Panc1 (cell line): ENCODE measurements at regions not wholly inside any gene's neighbourhood (a gene's known extent, or its start where the extent isn't known, plus 50 kb on each side); places are given as distances from the start of the nearest gene placed in this dataset.
A peak's percentile ranks its signal among the peaks of the same experiment; 100 is the strongest.

Experiments
- ATAC-seq: fragments of 200-7000 bp; cut with Tn5 transposase; 2 replicates; pipeline ENCODE4 v1.9.1; 2020; ENCODE audit warnings: mild to moderate bottlenecking, moderate library complexity
- BruUV-seq: library from RNA; stranded (reverse); fragments of 400-500 nt; replicated peaks from 2 replicates; lab custom pipeline; 2021; lab: Mats Ljungman, UMichigan
- CTCF ChIA-PET: fragments of 300-600 bp; sonication (Branson Sonifier 250); formaldehyde crosslinking; loops from one replicate; lab custom pipeline; 2022; ENCODE audit warnings: antibody characterized with exemption; lab: Charles Lee
- POLR2A ChIA-PET: fragments of 300-600 bp; sonication (Branson Sonifier 250); formaldehyde crosslinking; loops from one replicate; lab custom pipeline; 2022; ENCODE audit warnings: antibody characterized with exemption; lab: Charles Lee
- DNase-seq: peaks from one replicate; pipeline ENCODE4 v3.0.0-alpha.2; 2010; ENCODE audit warnings: low read depth, low spot score
- H3K27ac ChIP-seq: 2 replicates; pipeline ENCODE4 v1.5.1; 2011; ENCODE audit warnings: mild to moderate bottlenecking, low read length, inconsistent platforms
- H3K27me3 ChIP-seq: fragments of 200-500 bp; sonication (Bioruptor generic); 2 replicates; pipeline ENCODE4 v1.6.0; 2014; ENCODE audit warnings: low read length, inconsistent platforms; ENCODE audit not compliant: control insufficient read depth, insufficient read depth
- H3K36me3 ChIP-seq: fragments of 200-500 bp; sonication (Bioruptor generic); 2 replicates; pipeline ENCODE4 v1.5.1; 2014; ENCODE audit warnings: inconsistent platforms, mild to moderate bottlenecking, low read length, moderate library complexity; ENCODE audit not compliant: control insufficient read depth, insufficient read depth
- H3K4me1 ChIP-seq: 2 replicates; pipeline ENCODE4 v1.5.1; 2011; ENCODE audit warnings: inconsistent platforms, mild to moderate bottlenecking, low read length, moderate library complexity; ENCODE audit not compliant: control insufficient read depth, insufficient read depth
- H3K4me3 ChIP-seq, 2 experiments: 2 replicates each; pipeline ENCODE4 v1.5.1; 2011 to 2012; ENCODE audit warnings: low read depth in 2 of 2, low read length in 2 of 2, mild to moderate bottlenecking in 2 of 2, inconsistent platforms in 1 of 2, moderate library complexity in 1 of 2
- H3K9me3 ChIP-seq: fragments of 200-500 bp; sonication (Bioruptor generic); 2 replicates; pipeline ENCODE4 v1.5.1; 2014; ENCODE audit warnings: low read depth, mild to moderate bottlenecking, inconsistent platforms, low read length, moderate library complexity; ENCODE audit not compliant: control insufficient read depth, insufficient read depth
- CTCF ChIP-seq: fragments of 450-650 bp; IDR thresholded peaks from 2 replicates; pipeline ENCODE4 v1.5.1; 2017; ENCODE audit warnings: mild to moderate bottlenecking
- POLR2AphosphoS5 ChIP-seq: IDR thresholded peaks from 2 replicates; pipeline ENCODE4 v1.6.1; 2012; ENCODE audit warnings: mild to moderate bottlenecking, low read depth, low read length, moderate library complexity
- REST ChIP-seq, 2 experiments: IDR thresholded peaks; 2 replicates each; pipeline ENCODE4 v1.6.1; 2011 to 2012; ENCODE audit warnings: low read depth in 2 of 2, control low read depth in 1 of 2, low read length in 1 of 2, mild to moderate bottlenecking in 1 of 2, moderate library complexity in 1 of 2; ENCODE audit not compliant: insufficient read depth in 1 of 2
- SIN3A ChIP-seq: IDR thresholded peaks from 2 replicates; pipeline ENCODE4 v1.6.1; 2012; ENCODE audit warnings: low read depth, mild to moderate bottlenecking, low read length, moderate library complexity, borderline replicate concordance; ENCODE audit not compliant: insufficient read depth
- TCF7L2 ChIP-seq: IDR thresholded peaks from 2 replicates; pipeline ENCODE4 v1.6.1; 2011; ENCODE audit warnings: mild to moderate bottlenecking, low read depth, low read length, inconsistent platforms
- in situ Hi-C: cut with HindIII; loops from 2 replicates; pipeline ENCODE4 v1.10.0; 2016; ENCODE audit warnings: low sequenced_read_pairs, low pct_unique_long_range_greater_than_20kb
- intact Hi-C: fragments of 100-400 bp; cut with micrococcal nuclease; formaldehyde crosslinking; loops from one replicate; pipeline ENCODE4 v1.10.0; 2022; ENCODE audit not compliant: unreplicated experiment

GRCh38 chr5:112614986-112615385 lies 122.7 kb upstream of the APC start:
- POLR2A ChIA-PET: no interaction called here
- no peak for ATAC-seq
- H3K4me1 ChIP-seq: no peaks in the 10 kb centered on the region
- H3K27me3 ChIP-seq: no peaks in the 10 kb centered on the region
- H3K9me3 ChIP-seq: no peaks in the 10 kb centered on the region
- no peak overlapping the region for H3K27ac ChIP-seq
- TF ChIP-seq TCF7L2: no peak
- TF ChIP-seq SIN3A: no peak
- no peak for TF ChIP-seq POLR2AphosphoS5
- TF ChIP-seq REST (IDR thresholded peaks at IDR 0.05; ENCODE audit: insufficient read depth in 1 of 2, low read depth in 2 of 2, low read length in 1 of 2): no peak
- TF ChIP-seq CTCF: no peak
- no peaks in the 10 kb centered on the region for H3K36me3 ChIP-seq
- intact Hi-C loops: no loop called here
- H3K4me3 ChIP-seq: no peak overlapping the region
- no peak for DNase-seq
- CTCF ChIA-PET: no interaction called here
- in situ Hi-C loops: no loop called here
- BruUV-seq: no TSS peak

- ChIA-PET POLR2A (no interaction called here), CTCF (no interaction called here)
- no peak overlapping the region for H3K27ac ChIP-seq
- H3K27me3 ChIP-seq: no peaks in the 10 kb centered on the region
- H3K36me3 ChIP-seq: no peaks in the 10 kb centered on the region
- no TSS peak for BruUV-seq
- H3K4me1 ChIP-seq: no peaks in the 10 kb centered on the region
- intact Hi-C loops: no loop called here
- 0 out of 4 replicates have a peak overlapping the region, but pooled peaks of 1 of the 2 experiments have one; percentile 8 for H3K4me3 ChIP-seq
- no peaks in the 10 kb centered on the region for H3K9me3 ChIP-seq
- ATAC-seq: no peak
- no peak for TF ChIP-seq POLR2AphosphoS5
- in situ Hi-C loops: no loop called here
- DNase-seq: no peak
Measured at GRCh38 chr5:112616812-112617547, 120.7 kb upstream of the APC start.

- Histone ChIP-seq H3K9me3 (no peaks in the 10 kb centered on the region), H3K4me1 (no peaks in the 10 kb centered on the region), H3K4me3 (no peak overlapping the region), H3K27me3 (peaks cover 12% of the 10 kb centered on the region), H3K36me3 (no peaks in the 10 kb centered on the region), H3K27ac (no peak overlapping the region)
- no peak for ATAC-seq
- TF ChIP-seq TCF7L2: no peak
- no peak for TF ChIP-seq SIN3A
- POLR2A ChIA-PET: no interaction called here
- intact Hi-C loops: no loop called here
- no peak for DNase-seq
- no TSS peak for BruUV-seq
- in situ Hi-C loops: no loop called here
- CTCF ChIA-PET: no interaction called here
Measured at GRCh38 chr5:112625246-112625645, 112.4 kb upstream of the APC start.
